Heart left ventricle (tissue), 13 donors: ENCODE measurements at regions not wholly inside any gene's neighbourhood (a gene's known extent, or its start where the extent isn't known, plus 50 kb on each side); places are given as distances from the start of the nearest gene placed in this dataset.

Experiments
- POLR2A ChIP-seq, 2 donors: fragments of 450-650 bp; IDR thresholded peaks; one replicate each; pipeline ENCODE4 v1.6.1; 2017; ENCODE audit warnings: antibody characterized with exemption in 2 of 2, mild to moderate bottlenecking in 2 of 2, moderate library complexity in 2 of 2
- TF ChIP-seq, protein P1 (sequence below), 12 donors: fragments of 200-600 bp; sonication (generic) in 4 of 12; IDR thresholded peaks; one replicate each; pipeline versions ENCODE4 v1.5.0 to v1.8.0; 2018 to 2022; ENCODE audit warnings: antibody characterized with exemption in 12 of 12, mild to moderate bottlenecking in 5 of 12
- donor health status: ischemic (EF 13 %, LVEDD 7.1; RV severe dilation, severe dysfunction).
- donor health status: DM: no; HTN: yes; CAD: no.
- donor health status: DM: no; HTN: no; CAD: no.
- donor health status: ischemic (EF 25% LVEDD 6.9; RV normal size, moderate dysfunction).
- donor health status: ischemic (EF 25% LVEDD 5.7; RV mildly dilated, moderate dysfunction).
- donor health status: ischemic (EF 35%, LVEDD 5.7; RV mildly dilated, moderate dysfunction).
- donor health status: nonischemic (EF 11% LVEDD 7.7; RV severe dilation, severe dysfunction).
- donor health status: DM: yes; HTN: yes; CAD: no.
- donor health status: PGD.
- donor health status: ischemic (EF 29% LVEDD 5.4; RV normal size, mild dysfunction).
- donor health status: nonischemic (EF 23%, LVEDD 6.1; RV moderate dilation, normal function).

GRCh38 chr16:72560617-72561016 is 388.7 kb upstream of the PMFBP1 start:
- TF ChIP-seq, protein P1, sequence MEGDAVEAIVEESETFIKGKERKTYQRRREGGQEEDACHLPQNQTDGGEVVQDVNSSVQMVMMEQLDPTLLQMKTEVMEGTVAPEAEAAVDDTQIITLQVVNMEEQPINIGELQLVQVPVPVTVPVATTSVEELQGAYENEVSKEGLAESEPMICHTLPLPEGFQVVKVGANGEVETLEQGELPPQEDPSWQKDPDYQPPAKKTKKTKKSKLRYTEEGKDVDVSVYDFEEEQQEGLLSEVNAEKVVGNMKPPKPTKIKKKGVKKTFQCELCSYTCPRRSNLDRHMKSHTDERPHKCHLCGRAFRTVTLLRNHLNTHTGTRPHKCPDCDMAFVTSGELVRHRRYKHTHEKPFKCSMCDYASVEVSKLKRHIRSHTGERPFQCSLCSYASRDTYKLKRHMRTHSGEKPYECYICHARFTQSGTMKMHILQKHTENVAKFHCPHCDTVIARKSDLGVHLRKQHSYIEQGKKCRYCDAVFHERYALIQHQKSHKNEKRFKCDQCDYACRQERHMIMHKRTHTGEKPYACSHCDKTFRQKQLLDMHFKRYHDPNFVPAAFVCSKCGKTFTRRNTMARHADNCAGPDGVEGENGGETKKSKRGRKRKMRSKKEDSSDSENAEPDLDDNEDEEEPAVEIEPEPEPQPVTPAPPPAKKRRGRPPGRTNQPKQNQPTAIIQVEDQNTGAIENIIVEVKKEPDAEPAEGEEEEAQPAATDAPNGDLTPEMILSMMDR (IDR thresholded peaks at IDR 0.05) = no peak
- no peak for TF ChIP-seq POLR2A (IDR thresholded peaks at IDR 0.05)
